ENCODE measurements at regions not wholly inside any gene's neighbourhood (a gene's known extent, or its start where the extent isn't known, plus 50 kb on each side); places are given as distances from the start of the nearest gene placed in this dataset.

GRCh38 chr18:78601349-78601748, 378.3 kb upstream of the SALL3 start:
- no peak for TF ChIP-seq GTF2F1 (IDR thresholded peaks at IDR 0.05; ENCODE audit: low read length)
- no peak for TF ChIP-seq CTCF (CRISPR knock-in tag; IDR thresholded peaks at IDR 0.05)

Measured in HepG2 (cell line).